ENCODE measurements at regions not wholly inside any gene's neighbourhood (a gene's known extent, or its start where the extent isn't known, plus 50 kb on each side); places are given as distances from the start of the nearest gene placed in this dataset.

- TF ChIP-seq PKNOX1 (IDR thresholded peaks at IDR 0.05) (peak; percentile 95), SRSF1 (IDR thresholded peaks at IDR 0.05; ENCODE audit: low read depth, low read length) (no peak), POLR3G (IDR thresholded peaks at IDR 0.05; ENCODE audit: extremely low read depth, insufficient read length, insufficient replicate concordance) (no peak), ZNF24 (IDR thresholded peaks at IDR 0.05) (no peak), MECOM (CRISPR knock-in tag; IDR thresholded peaks at IDR 0.05) (peak; percentile 50; the same call in 1 of the 2 replicates), SNIP1 (IDR thresholded peaks at IDR 0.05; ENCODE audit: low read depth) (no peak), PBX2 (CRISPR knock-in tag; IDR thresholded peaks at IDR 0.05; ENCODE audit: low read depth) (peak; percentile 54; the same call in 1 of the 2 replicates), PBX2 (tag; conservative IDR thresholded peaks at IDR 0.05; ENCODE audit: low read depth) (peak; percentile 94), FOS (IDR thresholded peaks at IDR 0.05; ENCODE audit: extremely low read depth, insufficient read length) (peak; percentile 25), TFAP4 (CRISPR knock-in tag; IDR thresholded peaks at IDR 0.05; ENCODE audit: borderline replicate concordance) (no peak), THAP7 (CRISPR knock-in tag; IDR thresholded peaks at IDR 0.05) (no peak), CBFA2T3 (IDR thresholded peaks at IDR 0.05) (peak; percentile 58), CEBPG (CRISPR knock-in tag; IDR thresholded peaks at IDR 0.05) (no peak), CEBPG (tag; conservative IDR thresholded peaks at IDR 0.05 in 1 of 2, IDR thresholded peaks at IDR 0.05 in 1 of 2) (peak in 1 of 2 experiments; percentile 38; a peak in 2 of 4 replicates), NR2C1 (IDR thresholded peaks at IDR 0.05) (no peak), NR2C1 (tag; IDR thresholded peaks at IDR 0.05) (no peak), SMAD1 (IDR thresholded peaks at IDR 0.05; ENCODE audit: low read depth, low read length, partially characterized antibody) (no peak), PURB (CRISPR knock-in tag; IDR thresholded peaks at IDR 0.05; ENCODE audit: low read depth) (no peak), JUND (IDR thresholded peaks at IDR 0.05; ENCODE audit: borderline replicate concordance, low read depth, low read length) (peak; percentile 92), JUND (tag; IDR thresholded peaks at IDR 0.05; ENCODE audit: borderline replicate concordance, low read depth, low read length) (peak; percentile 88; the same call in 2 of the 3 replicates), CEBPB (tag; IDR thresholded peaks at IDR 0.05) (peak; percentile 64; the same call in 1 of the 2 replicates), HNRNPK (IDR thresholded peaks at IDR 0.05; ENCODE audit: low read depth, low read length, poor library complexity, severe bottlenecking) (no peak), KDM1A (IDR thresholded peaks at IDR 0.05) (peak in 1 of 2 experiments; percentile 41; a peak in 1 of 4 replicates), HMBOX1 (IDR thresholded peaks at IDR 0.05) (no peak), NCOR1 (IDR thresholded peaks at IDR 0.05) (0 out of 2 replicates have a peak, but pooled peaks have one; percentile 18)
Measured at GRCh38 chr1:70504176-70504820, 93.2 kb downstream of the CTH start (continued).

Data from K562 (cell line).